Stimulated activated naive CD4-positive, alpha-beta T cell treated with Interleukin-2 at 50 U/mL for 16 hours (primary cell): ENCODE measurements at regions not wholly inside any gene's neighbourhood (a gene's known extent, or its start where the extent isn't known, plus 50 kb on each side); places are given as distances from the start of the nearest gene placed in this dataset.

Experiments
- DNase-seq: peaks from one replicate; lab custom pipeline; 2025; lab: John Stamatoyannopoulos, UW

DNA sequence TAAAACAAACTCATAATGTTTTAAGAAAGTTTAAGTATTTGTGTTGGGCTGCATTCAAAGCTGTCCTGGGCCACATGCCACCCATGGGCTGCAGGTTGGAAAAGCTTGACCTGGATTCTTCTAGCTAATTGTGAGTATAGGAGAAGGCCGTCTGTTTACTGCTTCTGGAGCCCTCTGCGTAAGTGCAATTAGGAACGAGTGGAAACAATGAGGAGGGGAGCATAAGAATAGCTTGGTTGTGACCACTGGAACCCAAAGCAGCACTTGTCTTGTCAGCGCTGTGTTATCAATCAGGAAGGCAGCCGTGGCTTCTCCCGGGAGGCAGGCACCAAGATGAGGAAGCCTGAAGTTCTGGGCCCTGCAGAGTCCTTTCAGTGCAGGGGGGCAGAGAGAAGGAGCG is 110.4 kb upstream of the MBNL2 start:
- no peak for DNase-seq

DNA sequence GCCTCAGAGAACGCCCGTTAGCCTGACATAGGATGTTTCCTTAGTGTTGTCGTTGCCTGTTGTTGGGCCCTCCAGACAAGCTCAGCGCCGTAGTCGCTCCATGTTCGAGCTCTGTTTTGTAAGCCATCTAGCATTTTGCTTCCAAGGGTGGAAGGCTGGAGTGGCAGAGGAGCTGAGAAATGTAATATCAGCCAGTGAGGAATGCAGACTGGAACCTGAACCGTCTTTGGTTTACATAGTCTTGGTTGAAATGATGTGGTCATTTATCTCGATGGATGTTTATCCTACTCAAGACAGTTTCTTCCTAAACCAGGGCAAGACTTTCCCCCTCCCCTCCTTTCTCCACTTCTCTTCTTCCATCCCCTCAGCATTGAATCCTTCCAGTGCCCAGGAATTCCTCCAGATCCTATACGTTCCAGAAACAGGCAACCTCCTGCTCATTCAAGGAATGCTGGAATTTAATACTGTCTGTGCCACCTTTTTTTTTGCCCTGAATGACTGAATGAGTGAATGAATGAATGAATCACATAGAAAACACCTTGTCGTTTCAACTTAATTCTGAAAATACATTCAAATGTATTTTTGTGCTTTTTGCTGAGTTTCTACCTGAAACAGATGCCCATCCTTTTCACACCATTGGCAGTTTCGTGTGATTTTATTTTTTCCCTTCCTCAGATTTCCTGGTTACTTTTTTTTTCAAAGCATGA is 109.5 kb upstream of the MBNL2 start:
- no peak for DNase-seq

DNA sequence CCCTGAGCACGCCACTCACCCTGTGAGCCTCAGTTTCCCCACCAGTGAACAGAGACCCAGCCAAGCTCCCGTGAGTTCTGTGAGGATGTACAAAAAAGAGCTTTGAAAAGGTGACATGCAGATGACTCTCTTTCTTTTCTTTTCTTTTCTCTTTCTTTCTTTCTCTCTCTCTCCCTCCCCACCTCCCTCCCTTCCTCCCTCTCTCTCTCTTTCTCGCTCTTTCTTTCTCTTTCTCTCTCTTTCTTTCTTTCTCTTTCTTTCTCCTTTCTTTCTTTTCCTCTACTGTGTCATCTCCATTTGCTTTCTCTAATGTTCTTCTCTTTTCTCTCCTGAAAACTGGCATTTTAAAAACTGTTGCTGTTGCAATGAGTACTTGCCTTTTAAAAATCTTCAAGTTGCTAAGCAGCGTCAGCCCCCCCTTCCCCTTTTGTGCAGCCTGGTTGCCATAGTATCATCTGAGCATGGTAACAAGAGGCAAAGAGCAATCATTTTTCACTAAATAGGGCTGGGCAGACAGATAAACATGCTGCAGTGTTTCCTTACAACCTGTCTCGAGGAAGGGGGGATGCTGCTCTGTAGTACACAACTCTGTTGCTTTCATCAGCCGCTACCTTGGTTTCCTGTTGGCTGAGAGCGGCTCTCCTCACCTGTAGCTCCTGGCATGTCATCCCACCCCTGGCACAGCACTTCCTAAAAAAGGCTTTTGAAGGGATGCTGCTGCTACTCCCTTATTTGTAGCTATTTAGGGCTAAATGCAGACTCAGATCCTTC is 108.7 kb upstream of the MBNL2 start:
- no peak for DNase-seq

DNA sequence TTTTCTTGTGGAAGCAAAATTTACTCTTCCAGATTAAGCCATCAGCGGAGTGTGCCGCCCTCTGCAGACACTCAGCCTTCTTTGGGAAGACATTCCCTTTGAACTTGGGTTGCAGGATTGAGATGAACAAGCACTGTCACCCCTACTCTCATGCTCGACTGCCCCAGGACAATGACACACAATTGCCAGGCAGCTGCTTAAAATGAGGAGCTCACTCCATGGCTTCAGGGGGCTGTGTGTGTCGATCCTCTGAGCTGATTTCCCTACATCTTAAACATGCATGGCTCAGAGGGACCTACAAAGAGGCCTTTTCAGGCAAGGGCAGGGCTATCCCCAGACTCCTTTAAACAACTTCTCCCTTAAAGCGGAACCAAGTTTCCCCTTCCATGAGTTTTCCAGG is 107.5 kb upstream of the MBNL2 start:
- no peak for DNase-seq

DNA sequence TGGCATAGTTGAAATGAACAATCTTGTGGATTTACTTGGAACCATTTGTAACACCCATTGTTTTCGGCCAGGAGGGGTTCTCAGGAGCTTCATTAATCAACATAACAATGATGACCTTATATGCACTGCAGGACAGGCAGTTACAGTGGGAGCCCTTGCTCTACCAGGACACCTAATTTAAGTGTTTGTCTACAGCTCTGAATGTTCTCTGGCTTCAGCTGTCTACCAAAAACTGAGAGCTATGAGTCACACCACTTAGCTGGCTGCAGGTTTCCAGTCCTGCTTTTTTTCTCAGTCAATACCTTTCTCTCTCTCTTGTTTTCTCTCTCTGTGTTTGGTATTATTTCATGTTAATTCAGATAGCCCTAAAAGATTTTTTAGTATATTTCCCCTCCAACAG is 105.4 kb upstream of the MBNL2 start:
- no peak for DNase-seq

DNA sequence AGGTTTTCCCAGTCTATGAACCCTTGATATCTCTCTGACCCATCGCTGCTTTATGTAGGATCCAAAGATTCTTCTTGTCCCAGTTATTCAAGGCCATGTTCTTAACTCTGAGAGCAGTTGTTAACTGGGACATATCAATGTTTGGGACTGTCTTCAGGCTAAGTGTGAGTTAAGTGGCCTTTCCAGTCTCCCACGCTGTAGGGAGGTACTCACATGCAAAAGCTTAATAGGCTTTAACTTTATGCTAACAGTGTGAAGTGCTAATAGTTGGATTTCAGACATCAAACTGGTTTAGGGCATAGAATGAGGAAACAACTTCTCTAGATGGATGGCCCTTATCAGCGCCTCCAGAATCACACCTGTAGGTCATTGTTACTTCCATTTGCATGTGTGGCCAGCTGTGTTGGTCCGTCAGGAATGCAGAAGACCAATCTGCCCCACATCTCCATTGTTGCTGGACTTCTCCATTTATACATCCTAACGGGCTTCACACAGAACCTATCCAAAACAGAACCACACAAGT is 104.7 kb upstream of the MBNL2 start:
- no peak for DNase-seq

DNA sequence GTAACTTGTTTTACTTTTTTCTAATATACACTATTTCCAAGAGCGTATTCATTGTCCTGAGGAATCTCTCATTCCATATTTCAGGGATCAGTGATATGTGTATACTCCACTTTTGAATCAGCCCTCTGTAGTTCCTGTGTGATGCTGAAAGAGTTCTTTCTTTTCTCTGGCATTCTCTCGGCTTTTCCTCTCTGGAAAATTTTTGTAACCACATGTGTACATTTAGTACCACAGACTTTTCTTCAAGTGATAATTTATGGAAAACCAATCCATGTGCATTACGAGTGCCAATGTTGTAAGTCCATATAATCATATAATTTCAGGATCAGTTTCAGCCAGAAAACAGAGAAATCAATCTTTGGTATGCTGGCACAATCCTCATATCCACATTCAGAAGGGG is 102.2 kb upstream of the MBNL2 start:
- DNase-seq, result no peak

DNA sequence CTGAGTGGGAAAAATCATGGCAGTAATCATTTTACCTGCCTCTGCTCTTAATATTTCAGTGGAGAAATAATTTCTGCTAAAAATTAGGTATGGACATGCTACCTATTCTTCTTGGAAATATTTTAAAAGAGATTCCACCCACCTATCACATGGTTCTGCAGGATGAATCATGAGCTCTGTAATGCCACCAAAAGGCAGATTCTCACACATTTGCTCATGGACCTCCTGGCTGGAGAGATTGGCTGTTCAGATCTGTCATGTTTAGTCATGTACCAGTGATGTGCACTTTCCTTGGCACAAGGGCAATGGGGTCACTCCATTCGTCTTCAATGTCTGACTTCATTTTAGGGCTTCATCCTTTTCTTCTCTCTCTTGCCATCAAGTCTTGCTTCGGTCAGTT is 101.8 kb upstream of the MBNL2 start:
- DNase-seq, result no peak

DNA sequence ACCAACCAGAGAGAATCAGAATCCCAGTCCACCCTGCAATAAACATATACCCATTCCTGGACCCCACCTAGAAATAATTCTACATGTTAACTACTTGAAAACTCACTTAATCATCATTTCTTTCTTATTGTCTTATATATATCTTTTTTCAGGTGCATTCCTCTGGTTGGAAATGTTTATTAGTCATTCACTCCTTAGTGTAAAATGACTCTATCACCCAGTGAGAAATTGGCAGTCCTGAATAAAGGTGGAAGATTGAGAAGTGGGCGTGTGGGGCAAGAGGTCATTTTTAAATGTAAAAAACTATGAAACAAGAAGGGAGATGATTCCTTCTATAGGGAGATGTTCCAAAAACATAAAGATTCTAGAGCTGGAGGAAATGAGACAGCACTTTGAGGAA is 101.2 kb upstream of the MBNL2 start:
- DNase-seq, result no peak

DNA sequence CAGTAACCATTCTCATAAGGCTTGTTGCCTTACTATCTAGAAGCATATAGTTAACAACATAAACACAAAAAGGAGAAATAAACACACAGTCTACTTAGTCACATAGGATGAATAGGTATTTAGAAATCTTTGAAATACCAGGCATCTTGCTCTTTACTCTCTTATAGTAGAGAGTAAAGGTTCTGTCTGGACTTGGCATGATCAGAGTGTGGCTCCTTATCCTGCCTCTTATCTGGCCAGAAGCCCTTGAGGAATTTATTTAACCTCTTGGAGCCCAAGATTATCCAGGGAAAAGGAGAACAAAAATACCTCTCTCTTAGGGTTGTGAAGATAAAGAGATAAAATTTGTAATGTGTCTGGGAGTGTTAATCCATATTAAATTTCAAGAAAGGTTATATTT is 100.2 kb upstream of the MBNL2 start:
- DNase-seq, result no peak

DNA sequence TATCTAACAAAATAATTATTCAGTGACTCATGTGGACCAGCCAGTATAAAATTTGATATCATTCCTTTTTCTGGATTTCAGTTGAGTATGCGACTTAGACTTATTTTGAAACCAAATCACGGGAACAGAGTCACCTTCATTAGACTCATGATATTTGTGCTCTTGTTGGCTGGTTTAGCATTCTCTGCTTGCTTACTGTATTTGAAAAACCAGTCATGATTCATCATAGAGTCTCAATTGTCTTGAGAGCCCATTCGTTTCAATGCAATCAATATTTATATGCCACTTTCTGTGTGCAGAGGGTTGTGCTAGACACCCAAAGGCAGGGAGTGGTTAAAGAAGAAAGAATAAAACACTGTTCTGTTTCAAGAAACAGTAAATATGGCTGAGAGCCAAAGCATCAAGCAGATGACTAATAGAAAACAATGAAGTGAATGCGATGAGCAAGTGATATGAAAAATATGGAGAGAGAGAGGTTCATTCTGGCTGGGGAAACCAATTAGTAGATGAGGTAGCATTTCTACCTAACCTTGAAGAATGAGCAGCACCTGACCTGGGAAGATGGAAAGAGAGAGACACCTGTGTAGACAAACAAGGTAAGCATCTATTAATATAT is 99.6 kb upstream of the MBNL2 start:
- no peak for DNase-seq

DNA sequence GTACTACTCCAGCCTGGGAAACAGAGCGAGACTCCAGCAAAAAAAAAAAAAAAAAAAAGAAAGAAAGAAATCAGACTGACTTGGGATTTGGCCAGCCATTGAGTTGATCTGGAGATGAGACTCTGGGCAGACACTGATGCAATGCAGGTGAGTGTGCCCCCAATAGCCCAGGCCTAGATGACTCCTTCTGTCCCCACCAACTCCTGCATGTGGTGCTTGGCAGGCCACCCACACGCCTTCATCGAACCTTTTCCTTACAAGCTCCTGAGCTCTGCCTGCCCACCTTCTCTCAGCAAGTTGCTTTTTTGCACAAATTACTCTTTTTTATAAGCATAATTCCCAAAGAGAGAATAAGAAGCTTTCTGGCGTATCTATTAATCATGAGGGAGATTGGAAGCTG is 97.9 kb upstream of the MBNL2 start:
- no peak for DNase-seq

DNA sequence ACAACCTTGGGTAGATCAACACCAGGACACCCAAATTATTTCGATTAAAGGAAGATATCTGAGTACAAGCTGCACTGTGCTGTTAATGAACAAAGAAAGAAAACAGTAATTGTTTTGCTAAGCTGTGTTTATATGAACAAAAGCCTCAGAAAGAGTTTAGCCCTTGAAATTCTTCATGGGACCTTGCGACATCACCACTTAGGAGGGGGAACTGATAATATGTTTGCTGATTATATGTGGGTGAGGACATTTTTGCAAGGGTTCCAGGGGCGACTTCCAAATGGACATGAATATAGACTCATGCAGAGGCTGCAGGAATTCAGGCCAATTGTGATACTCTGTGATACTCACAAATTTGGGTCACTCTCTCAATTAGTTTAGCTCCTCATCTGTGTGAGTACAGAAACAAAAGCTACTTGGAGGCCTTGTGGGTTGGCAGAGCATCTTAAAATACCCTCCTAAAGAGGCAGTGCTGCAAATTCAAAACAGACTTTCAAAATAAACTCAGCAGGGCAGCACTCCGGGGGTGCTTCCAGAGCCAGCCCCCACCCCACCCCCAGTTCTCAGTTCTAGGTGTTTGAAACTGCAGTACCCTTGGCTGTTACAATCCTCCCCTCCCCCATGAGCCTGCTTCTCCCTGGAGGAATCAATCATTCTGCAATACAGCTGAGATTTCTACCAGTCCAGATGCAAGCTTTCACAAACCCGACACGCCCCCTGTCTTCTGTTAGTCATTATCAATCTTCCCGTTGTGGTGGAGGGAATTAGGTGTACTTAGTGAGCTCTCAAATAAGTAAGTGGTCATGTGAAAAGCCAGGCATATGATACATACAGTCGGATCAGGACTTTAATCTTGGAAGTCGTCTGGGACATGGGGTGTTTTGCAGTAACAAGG is 97.0 kb upstream of the MBNL2 start:
- peak; percentile 22 for DNase-seq

DNA sequence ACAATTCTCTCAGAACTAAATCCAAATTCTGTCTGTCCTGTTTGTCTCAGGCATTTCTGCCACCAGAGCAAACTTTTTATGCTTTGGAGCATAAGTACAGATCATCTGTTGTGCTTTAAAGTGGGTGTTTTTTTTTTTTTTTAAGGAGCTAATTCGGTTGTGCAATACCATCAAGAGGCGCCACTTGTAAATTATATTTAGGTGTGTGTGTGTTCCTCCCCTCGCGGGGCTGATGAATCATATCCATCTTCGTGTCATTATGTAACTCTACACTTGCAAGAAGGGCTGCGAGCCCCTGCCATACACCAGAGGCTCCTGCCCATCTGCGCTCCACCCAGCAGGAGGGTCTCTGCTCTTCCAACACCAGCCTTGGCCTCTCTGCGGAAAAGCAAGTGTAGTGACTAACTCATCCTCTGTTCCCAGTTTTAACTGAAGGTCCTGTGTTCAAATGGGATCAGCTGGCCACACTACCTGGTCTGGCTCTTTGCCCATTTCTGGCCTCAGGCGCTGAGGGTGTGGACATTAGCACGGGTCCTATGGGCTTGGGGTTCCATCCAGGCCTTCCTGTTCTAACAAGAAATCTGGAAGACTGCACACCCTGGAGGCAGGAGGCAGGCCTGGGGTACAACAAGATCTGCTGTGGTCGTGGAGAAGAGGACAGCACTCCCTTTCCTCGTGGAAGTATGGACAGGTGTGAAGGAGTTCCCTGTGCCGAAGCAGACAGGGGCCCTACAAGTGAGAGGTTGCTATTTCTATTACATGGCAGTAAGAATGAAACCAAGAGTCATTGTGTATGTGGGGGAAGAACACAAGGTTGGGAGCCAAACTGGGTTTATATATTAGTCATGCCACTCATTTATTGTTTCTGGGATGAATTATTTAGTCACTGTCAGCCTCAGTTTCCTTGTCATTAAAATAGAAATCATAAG is 96.1 kb upstream of the MBNL2 start:
- peak; percentile 3 for DNase-seq

DNA sequence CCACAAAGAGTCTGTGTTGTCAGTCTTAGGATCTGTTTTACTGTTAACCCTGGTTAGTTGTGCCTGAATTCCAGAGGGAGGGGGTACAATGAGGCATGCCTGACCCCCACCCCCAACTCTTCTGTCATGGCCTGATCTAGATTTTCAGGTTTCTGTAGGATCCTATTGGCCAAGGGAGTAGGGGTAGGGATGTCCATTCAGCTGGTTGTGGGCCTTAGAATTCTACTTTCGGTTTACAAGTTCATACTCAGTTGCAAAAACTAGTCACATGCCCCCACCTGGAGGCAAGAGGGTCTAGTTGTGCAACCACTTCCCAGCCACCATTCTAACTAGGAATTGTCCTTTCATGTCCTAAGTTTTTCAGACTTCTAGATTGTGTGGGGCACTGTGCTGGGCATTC is 94.3 kb upstream of the MBNL2 start:
- no peak for DNase-seq

DNA sequence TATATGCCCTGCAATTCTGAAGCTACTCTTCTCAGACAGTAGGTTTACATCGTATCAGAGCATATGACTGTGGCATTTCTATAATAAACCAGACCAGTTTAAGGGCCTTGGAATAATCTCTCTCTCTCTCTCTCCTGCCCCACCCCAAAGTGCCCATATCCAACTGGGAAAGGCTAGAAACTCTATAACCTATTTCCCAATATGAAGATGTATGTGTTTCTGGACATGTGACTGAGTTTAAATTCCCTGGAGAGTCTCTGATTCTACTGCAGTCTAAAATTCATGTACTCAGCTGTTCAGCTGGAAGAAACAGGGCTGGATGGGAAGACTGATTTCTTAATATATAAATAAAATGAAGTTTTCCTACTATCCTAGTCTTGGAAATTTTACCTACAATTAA is 91.9 kb upstream of the MBNL2 start:
- no peak for DNase-seq

DNA sequence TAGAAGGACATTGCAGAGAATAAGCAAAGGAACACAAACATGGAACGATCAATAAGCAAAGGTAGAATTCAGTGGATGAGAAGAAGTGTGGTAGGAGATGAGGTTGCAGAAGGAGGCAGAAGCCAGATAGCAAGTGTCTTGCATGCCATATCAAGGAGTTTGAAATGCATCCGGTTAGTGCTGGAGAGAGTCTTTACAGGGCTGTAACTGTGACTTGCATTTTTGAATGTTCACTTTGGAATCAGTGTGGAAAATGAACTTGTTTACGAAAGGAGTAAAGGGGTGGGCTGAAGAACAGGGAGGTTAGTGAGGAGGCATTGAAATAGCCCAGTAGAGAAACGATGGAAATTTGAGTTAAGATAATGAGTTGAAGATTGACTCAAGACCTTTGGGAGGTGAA is 90.7 kb upstream of the MBNL2 start:
- no peak for DNase-seq

DNA sequence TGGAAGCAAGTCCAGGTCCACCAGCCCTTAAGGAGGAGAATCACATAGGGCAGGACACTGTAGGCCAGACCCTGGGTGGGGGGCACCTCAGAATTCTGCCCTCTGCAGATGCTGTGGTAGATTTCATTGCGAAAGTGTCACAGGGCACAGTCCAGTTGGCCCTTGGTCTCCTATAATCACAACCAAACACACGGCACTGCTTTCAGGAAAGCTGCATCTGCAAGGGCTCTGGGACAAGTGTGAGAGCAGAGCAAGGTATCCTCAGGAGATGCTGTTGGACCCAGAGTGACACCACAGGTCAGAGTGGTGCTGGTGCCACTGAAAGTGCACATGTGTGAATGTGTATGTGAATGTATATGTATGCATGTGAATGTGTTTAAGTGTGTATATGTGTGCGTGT is 88.6 kb upstream of the MBNL2 start:
- DNase-seq, result no peak

DNA sequence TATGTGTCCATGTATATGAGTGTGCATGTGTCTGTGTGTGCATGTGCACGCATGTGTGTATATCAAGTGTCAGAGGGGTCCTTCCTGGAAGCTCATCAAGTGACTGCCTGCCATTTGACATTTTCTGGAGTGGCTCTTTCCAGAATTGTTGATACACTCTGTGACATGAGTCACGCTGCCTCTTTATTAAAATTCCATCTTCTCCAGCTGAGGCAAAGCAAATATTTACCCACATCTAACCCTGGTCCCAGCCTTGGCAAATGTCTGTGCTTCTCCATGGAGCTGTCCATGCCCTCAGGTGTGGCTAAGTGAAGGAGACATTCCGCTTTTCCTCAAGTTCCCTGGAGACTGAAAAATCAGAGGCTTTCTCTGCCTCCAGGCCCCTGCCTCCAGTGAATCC is 88.2 kb upstream of the MBNL2 start:
- DNase-seq, result no peak

DNA sequence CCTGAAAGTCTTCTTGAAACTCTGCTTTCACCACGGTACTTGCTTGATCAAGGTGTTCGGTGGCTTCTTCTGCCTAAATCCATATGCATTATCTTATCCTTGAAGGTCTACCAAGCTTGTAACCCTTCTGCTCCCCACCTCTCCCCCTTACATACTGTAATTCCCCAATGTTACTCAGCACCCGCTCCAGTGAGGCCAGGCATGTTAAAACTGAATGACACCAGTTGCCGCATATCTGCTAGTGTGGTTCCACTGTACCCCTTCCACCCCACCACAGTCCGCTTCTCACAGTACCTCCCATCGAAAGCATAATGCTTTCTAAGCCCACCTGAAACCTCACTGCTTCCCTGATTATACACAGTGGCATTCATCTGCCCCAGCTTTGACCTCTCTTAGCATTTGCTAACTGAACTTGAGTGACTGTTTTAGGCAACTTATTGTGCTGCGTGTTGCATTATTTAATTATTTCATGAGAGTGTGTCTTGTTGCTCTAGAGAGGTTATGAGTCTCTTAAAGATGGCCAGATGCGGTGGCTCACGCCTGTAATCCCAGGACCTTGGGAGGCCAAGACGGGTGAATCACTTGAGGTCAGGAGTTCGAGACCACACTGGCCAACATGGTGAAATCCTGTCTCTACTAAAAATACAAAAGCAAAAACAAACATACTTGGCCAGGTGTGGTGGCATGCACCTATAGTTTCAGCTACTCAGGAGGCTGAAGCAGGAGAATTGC is 87.6 kb upstream of the MBNL2 start:
- no peak for DNase-seq
